Osteoblast (primary cell): ENCODE measurements at regions not wholly inside any gene's neighbourhood (a gene's known extent, or its start where the extent isn't known, plus 50 kb on each side); places are given as distances from the start of the nearest gene placed in this dataset.

Experiments used
- DNase-seq: peaks from one replicate; pipeline ENCODE4 v3.0.0; 2011; ENCODE audit warnings: low spot score, mixed read lengths; ENCODE audit not compliant: insufficient read length; ENCODE audit errors: missing footprints
- H2AFZ ChIP-seq: 2 replicates; pipeline ENCODE4 v1.6.0; 2011; ENCODE audit warnings: mild to moderate bottlenecking, low read length
- H3K27ac ChIP-seq: 2 replicates; pipeline ENCODE4 v1.5.1; 2011; ENCODE audit warnings: mild to moderate bottlenecking, low read depth, low read length, moderate library complexity
- H3K27me3 ChIP-seq: 2 replicates; pipeline ENCODE4 v1.6.0; 2012; ENCODE audit warnings: mild to moderate bottlenecking, control low read depth, inconsistent platforms, low read length, moderate library complexity; ENCODE audit not compliant: insufficient read depth
- H3K36me3 ChIP-seq: 2 replicates; pipeline ENCODE4 v1.5.1; 2011; ENCODE audit warnings: mild to moderate bottlenecking, low read length, control low read depth, moderate library complexity; ENCODE audit not compliant: insufficient read depth
- H3K4me1 ChIP-seq: 2 replicates; pipeline ENCODE4 v1.5.1; 2011; ENCODE audit warnings: mild to moderate bottlenecking, low read length, control low read depth, moderate library complexity; ENCODE audit not compliant: insufficient read depth
- H3K4me2 ChIP-seq: 2 replicates; pipeline ENCODE4 v1.6.0; 2011; ENCODE audit warnings: mild to moderate bottlenecking, low read length; ENCODE audit not compliant: insufficient read depth
- H3K4me3 ChIP-seq: fragments of 200-600 bp; sonication (generic); 3 replicates; pipeline ENCODE4 v1.5.1; 2012; ENCODE audit warnings: mild to moderate bottlenecking, low read length, inconsistent platforms; ENCODE audit not compliant: insufficient read depth
- H3K79me2 ChIP-seq: 2 replicates; pipeline ENCODE4 v1.6.0; 2012; ENCODE audit warnings: mild to moderate bottlenecking, low read length, control low read depth, inconsistent platforms; ENCODE audit not compliant: insufficient read depth
- H3K9me3 ChIP-seq: 2 replicates; pipeline ENCODE4 v1.5.1; 2011; ENCODE audit warnings: low read depth, low read length, control low read depth
- H4K20me1 ChIP-seq: 2 replicates; pipeline ENCODE4 v1.6.0; 2012; ENCODE audit warnings: mild to moderate bottlenecking, low read length, control low read depth; ENCODE audit not compliant: insufficient read depth
- CTCF ChIP-seq: IDR thresholded peaks from 2 replicates; pipeline ENCODE4 v1.5.1; 2011; ENCODE audit warnings: mild to moderate bottlenecking, low read depth, low read length, moderate library complexity; ENCODE audit errors: extremely low read depth

- Histone ChIP-seq H3K4me1 (no peaks in the 10 kb centered on the region), H3K27me3 (no peaks in the 10 kb centered on the region), H2AFZ (no peak overlapping the region), H4K20me1 (no peaks in the 10 kb centered on the region), H3K27ac (no peak overlapping the region), H3K36me3 (no peaks in the 10 kb centered on the region), H3K4me3 (no peak overlapping the region), H3K9me3 (no peaks in the 10 kb centered on the region), H3K79me2 (no peaks in the 10 kb centered on the region), H3K4me2 (no peak overlapping the region)
- DNase-seq = no peak
- TF ChIP-seq CTCF = no peak
Measured at GRCh38 chr14:42950363-42950762, 1343.7 kb downstream of the LRFN5 start.

- Histone ChIP-seq H3K4me3 (no peak overlapping the region), H3K36me3 (no peaks in the 10 kb centered on the region)
Measured at GRCh38 chr14:42947991-42948390, 1341.3 kb downstream of the LRFN5 start.

GRCh38 chr14:42944284-42944683, 1337.6 kb downstream of the LRFN5 start:
- Histone ChIP-seq H3K27me3 (no peaks in the 10 kb centered on the region), H3K36me3 (no peaks in the 10 kb centered on the region), H2AFZ (no peak overlapping the region), H3K79me2 (no peaks in the 10 kb centered on the region), H3K27ac (no peak overlapping the region), H3K4me3 (no peak overlapping the region), H4K20me1 (no peaks in the 10 kb centered on the region), H3K4me1 (no peaks in the 10 kb centered on the region), H3K9me3 (no peaks in the 10 kb centered on the region), H3K4me2 (no peak overlapping the region)
- DNase-seq = no peak
- TF ChIP-seq CTCF = no peak

More at GRCh38 chr14:42947991-42948390, 1341.3 kb downstream of the LRFN5 start:
- DNase-seq = no peak
- TF ChIP-seq CTCF = no peak
- no peaks in the 10 kb centered on the region for H3K9me3 ChIP-seq
- no peaks in the 10 kb centered on the region for H4K20me1 ChIP-seq
- H2AFZ ChIP-seq = no peak overlapping the region
- H3K4me1 ChIP-seq = no peaks in the 10 kb centered on the region
- no peak overlapping the region for H3K4me2 ChIP-seq
- H3K79me2 ChIP-seq = no peaks in the 10 kb centered on the region
- no peak overlapping the region for H3K27ac ChIP-seq
- no peaks in the 10 kb centered on the region for H3K27me3 ChIP-seq

- H3K4me1 ChIP-seq = no peaks in the 10 kb centered on the region
- no peak overlapping the region for H2AFZ ChIP-seq
- no peaks in the 10 kb centered on the region for H3K27me3 ChIP-seq
- H3K9me3 ChIP-seq = peaks cover 3% of the 10 kb centered on the region
- no peaks in the 10 kb centered on the region for H3K79me2 ChIP-seq
- H3K4me2 ChIP-seq = no peak overlapping the region
- H3K27ac ChIP-seq = no peak overlapping the region
- no peak for TF ChIP-seq CTCF
- H3K4me3 ChIP-seq = no peak overlapping the region
- no peaks in the 10 kb centered on the region for H3K36me3 ChIP-seq
- no peak for DNase-seq
- H4K20me1 ChIP-seq = no peaks in the 10 kb centered on the region
Measured at GRCh38 chr14:42931308-42931707, 1324.6 kb downstream of the LRFN5 start.
